ENCODE measurements at regions not wholly inside any gene's neighbourhood (a gene's known extent, or its start where the extent isn't known, plus 50 kb on each side); places are given as distances from the start of the nearest gene placed in this dataset.

DNA sequence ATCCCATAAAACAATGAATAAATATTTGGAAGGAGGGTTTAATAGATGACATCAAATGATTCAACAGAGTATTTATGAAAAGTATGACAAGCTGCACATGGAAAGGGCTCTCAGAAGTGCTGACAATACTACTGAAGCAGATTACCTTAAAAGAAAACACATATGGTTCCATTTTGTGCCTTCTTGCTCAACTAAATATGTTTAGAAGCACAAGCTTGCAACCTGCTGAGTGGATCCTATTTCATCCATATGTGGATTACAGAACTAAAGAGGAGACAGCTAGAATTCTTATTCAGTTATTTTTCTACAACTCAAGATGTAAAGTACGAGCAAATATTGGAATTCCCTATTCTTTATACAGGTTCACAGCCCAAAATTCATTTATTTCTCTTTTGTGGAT lies 340.6 kb downstream of the TFEC start:
- TF ChIP-seq, protein P1, sequence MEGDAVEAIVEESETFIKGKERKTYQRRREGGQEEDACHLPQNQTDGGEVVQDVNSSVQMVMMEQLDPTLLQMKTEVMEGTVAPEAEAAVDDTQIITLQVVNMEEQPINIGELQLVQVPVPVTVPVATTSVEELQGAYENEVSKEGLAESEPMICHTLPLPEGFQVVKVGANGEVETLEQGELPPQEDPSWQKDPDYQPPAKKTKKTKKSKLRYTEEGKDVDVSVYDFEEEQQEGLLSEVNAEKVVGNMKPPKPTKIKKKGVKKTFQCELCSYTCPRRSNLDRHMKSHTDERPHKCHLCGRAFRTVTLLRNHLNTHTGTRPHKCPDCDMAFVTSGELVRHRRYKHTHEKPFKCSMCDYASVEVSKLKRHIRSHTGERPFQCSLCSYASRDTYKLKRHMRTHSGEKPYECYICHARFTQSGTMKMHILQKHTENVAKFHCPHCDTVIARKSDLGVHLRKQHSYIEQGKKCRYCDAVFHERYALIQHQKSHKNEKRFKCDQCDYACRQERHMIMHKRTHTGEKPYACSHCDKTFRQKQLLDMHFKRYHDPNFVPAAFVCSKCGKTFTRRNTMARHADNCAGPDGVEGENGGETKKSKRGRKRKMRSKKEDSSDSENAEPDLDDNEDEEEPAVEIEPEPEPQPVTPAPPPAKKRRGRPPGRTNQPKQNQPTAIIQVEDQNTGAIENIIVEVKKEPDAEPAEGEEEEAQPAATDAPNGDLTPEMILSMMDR (IDR thresholded peaks at IDR 0.05; ENCODE audit: insufficient read depth, low read length, missing control alignments), result no peak
- ChIA-PET CTCF (interaction anchor here (2.1 kb wide), 1 partner anchor 10 kb away, joined by 7 read pairs; no protein-coding TSS in a partner anchor), POLR2A (interaction anchor here (0.7 kb wide), 1 partner anchor 10 kb away, joined by 4 read pairs; no protein-coding TSS in a partner anchor)
- no peak for DNase-seq (ENCODE audit: low read depth, low spot score)
- no peak overlapping the region for H3K4me3 ChIP-seq (ENCODE audit: low read depth, low read length)

DNA sequence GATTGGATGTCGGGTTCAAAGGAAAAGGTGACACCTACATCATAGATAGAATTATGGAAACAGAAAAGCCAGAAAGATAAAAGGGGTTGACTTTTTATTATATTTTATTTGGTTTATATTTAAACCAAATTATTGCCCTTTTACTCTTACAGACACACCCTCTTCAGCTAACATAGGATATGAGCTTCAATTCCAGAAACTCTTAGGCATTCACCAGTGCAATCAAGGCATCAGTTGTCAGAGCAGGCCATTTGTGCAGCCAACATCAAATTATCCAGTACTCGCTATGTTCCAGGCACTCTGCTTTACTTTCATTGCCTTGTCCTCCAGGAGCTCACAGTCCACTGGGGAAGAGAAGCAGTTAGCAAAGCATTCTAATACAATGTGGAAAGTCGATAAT lies 347.5 kb downstream of the TFEC start:
- TF ChIP-seq, protein P1 (IDR thresholded peaks at IDR 0.05; ENCODE audit: insufficient read depth, low read length, missing control alignments), result no peak
- no peak overlapping the region for H3K4me3 ChIP-seq (ENCODE audit: low read depth, low read length)
- ChIA-PET CTCF (no interaction called here), POLR2A (no interaction called here)
- no peak for DNase-seq (ENCODE audit: low read depth, low spot score)

DNA sequence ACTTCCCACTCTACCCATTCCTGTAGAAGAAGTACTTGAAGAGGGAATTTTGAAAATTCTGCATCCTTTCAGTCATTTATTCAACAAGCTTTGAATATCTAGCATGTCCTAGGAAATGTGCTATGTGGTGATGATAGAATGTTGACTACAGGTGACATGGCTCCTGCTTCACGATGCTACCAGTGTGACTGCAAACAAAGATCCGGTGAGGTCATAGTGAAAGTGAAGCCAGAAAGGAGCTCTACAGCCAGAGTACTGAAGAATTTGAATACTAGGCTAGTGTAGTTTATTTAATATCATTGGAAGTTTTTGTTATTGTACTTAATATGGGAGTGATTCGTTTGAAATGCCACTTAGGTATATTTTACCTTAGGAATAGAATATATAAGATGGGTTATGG lies 348.1 kb downstream of the TFEC start:
- TF ChIP-seq, protein P1 (IDR thresholded peaks at IDR 0.05; ENCODE audit: insufficient read depth, low read length, missing control alignments), result no peak
- no peak for DNase-seq (ENCODE audit: low read depth, low spot score)
- no peak overlapping the region for H3K4me3 ChIP-seq (ENCODE audit: low read depth, low read length)
- POLR2A ChIA-PET, result no interaction called here
- CTCF ChIA-PET, result no interaction called here

DNA sequence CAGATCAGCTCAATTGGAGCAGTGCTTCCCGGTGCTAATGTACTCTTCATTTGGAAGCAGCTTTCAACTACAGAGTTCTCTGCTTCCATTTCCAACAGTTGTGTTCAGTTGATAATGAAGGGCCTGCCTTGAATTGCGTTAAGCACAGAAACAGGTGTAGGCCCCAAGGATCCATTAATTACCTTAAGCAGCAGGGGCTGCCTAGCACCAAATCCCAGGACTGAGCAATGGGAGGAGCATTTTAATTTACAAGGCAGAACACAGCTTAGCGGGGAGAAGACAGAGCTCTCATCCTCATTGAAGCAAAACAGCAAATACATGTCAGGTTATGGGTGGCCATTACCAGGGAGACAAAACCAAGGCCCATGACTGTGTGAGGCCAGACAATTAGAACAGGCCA lies 349.6 kb downstream of the TFEC start:
- no peak for DNase-seq (ENCODE audit: low read depth, low spot score)
- TF ChIP-seq, protein P1 (IDR thresholded peaks at IDR 0.05; ENCODE audit: insufficient read depth, low read length, missing control alignments), result no peak
- POLR2A ChIA-PET, result no interaction called here
- CTCF ChIA-PET, result interaction anchor here (0.8 to 2.4 kb wide), 9 partner anchors 9 to 1599 kb away, joined by 3 to 24 read pairs (median 4); no protein-coding TSS in a partner anchor
- H3K4me3 ChIP-seq (ENCODE audit: low read depth, low read length), result no peak overlapping the region

DNA sequence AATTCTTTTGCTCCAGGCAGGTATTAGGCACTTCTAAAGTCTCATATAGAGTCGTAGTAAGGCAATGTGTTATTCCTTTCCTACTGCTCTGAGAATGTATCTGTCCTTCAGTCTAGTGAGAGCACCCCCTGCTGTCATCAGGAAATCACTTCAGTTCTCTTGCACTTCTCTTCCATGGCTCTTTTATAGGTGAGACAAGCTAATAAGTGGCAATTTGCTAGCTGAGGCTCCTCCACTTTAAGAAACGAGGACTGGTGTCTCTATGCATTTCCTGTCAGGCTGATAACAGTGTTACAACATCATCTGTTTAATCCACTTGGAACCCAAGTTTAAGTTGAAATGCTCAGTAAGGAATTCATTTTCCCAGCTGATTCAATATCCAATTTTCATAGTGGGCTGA lies 350.6 kb downstream of the TFEC start:
- CTCF ChIA-PET, result interaction anchor here (0.6 to 2.4 kb wide), 16 partner anchors 8 to 1598 kb away, joined by 3 to 24 read pairs (median 4); no protein-coding TSS in a partner anchor
- H3K4me3 ChIP-seq (ENCODE audit: low read depth, low read length), result no peak overlapping the region
- TF ChIP-seq, protein P1 (IDR thresholded peaks at IDR 0.05; ENCODE audit: insufficient read depth, low read length, missing control alignments), result peak; percentile 64
- DNase-seq (ENCODE audit: low read depth, low spot score), result no peak
- POLR2A ChIA-PET, result interaction anchor here (0.6 kb wide), 1 partner anchor 10 kb away, joined by 4 read pairs; no protein-coding TSS in a partner anchor

DNA sequence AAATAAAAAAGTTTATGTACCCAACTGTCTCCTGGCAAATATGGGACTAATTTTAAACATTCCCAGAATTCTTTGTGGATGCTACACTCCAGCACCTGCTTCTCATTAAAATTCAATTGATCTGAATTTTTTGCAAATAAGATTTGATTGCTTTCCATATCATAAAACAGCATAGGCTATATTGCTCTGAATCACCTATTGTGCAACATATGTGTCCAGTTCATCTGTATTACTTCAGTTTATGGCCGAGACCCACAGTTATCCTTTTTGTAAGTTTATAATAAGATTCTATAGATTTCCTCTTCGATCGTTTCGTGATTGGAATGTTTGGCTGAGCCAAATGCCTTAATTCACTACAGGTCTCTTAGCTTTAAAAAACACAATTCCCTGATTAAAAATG lies 351.1 kb downstream of the TFEC start:
- ChIA-PET POLR2A (no interaction called here), CTCF (interaction anchor here (1.0 to 1.9 kb wide), 8 partner anchors 9 to 1253 kb away, joined by 3 to 9 read pairs (median 4); no protein-coding TSS in a partner anchor)
- DNase-seq (ENCODE audit: low read depth, low spot score), result no peak
- no peak overlapping the region for H3K4me3 ChIP-seq (ENCODE audit: low read depth, low read length)
- TF ChIP-seq, protein P1 (IDR thresholded peaks at IDR 0.05; ENCODE audit: insufficient read depth, low read length, missing control alignments), result no peak
